IMR-90 (cell line): ENCODE measurements at regions not wholly inside any gene's neighbourhood (a gene's known extent, or its start where the extent isn't known, plus 50 kb on each side); places are given as distances from the start of the nearest gene placed in this dataset.

Source experiments
- ATAC-seq: fragments of 200-7000 bp; cut with Tn5 transposase; 2 replicates; pipeline ENCODE4 v1.9.1; 2020; ENCODE audit warnings: low read depth, mild to moderate bottlenecking, moderate library complexity
- BruUV-seq: library from RNA; stranded (reverse); fragments of 400-500 nt; replicated peaks from 2 replicates; lab custom pipeline; 2021; lab: Mats Ljungman, UMichigan
- CTCF ChIA-PET: fragments of 300-600 bp; formaldehyde crosslinking; extraction: SDS; loops from one replicate; lab custom pipeline; 2021; ENCODE audit warnings: antibody characterized with exemption; lab: Yijun Ruan, JAX
- POLR2A ChIA-PET: fragments of 300-600 bp; sonication (Branson Sonifier 250); formaldehyde crosslinking; loops from one replicate; lab custom pipeline; 2022; ENCODE audit warnings: antibody characterized with exemption; ENCODE audit not compliant: unreplicated experiment; lab: Charles Lee
- DNase-seq: peaks from one replicate; pipeline ENCODE4 v3.0.0; 2013
- H2AFZ ChIP-seq: replicated peaks from 2 replicates; pipeline ENCODE3; 2013; ENCODE audit warnings: low read length, mild to moderate bottlenecking; ENCODE audit not compliant: poor library complexity
- H2AK5ac ChIP-seq: 2 replicates; pipeline ENCODE4 v1.6.1; 2013; ENCODE audit warnings: low read depth, low read length, inconsistent platforms
- H2AK9ac ChIP-seq: replicated peaks from 2 replicates; pipeline ENCODE3; 2013; ENCODE audit warnings: mild to moderate bottlenecking, low read depth, low read length, moderate library complexity; ENCODE audit not compliant: poor library complexity
- H2BK120ac ChIP-seq: 2 replicates; pipeline ENCODE4 v1.6.1; 2013; ENCODE audit warnings: low read depth, low read length, inconsistent platforms
- H2BK15ac ChIP-seq: 3 replicates; pipeline ENCODE4 v1.6.1; 2013; ENCODE audit warnings: low read depth, low read length, inconsistent platforms
- H2BK20ac ChIP-seq: 2 replicates; pipeline ENCODE4 v1.6.1; 2013; ENCODE audit warnings: low read depth, mild to moderate bottlenecking, inconsistent platforms, low read length, moderate library complexity
- H2BK5ac ChIP-seq: 2 replicates; pipeline ENCODE4 v1.6.1; 2013; ENCODE audit warnings: mild to moderate bottlenecking, low read depth, low read length, inconsistent platforms; ENCODE audit not compliant: poor library complexity, severe bottlenecking
- H3K14ac ChIP-seq: replicated peaks from 2 replicates; pipeline ENCODE4 v1.6.1; 2013; ENCODE audit warnings: low read depth, low read length, inconsistent platforms
- H3K18ac ChIP-seq: 2 replicates; pipeline ENCODE4 v1.6.1; 2013; ENCODE audit warnings: low read depth, low read length, control low read depth
- H3K23ac ChIP-seq: 2 replicates; pipeline ENCODE4 v1.6.1; 2013; ENCODE audit warnings: low read depth, low read length, inconsistent platforms
- H3K27ac ChIP-seq: 2 replicates; pipeline ENCODE4 v1.5.1; 2013; ENCODE audit warnings: mild to moderate bottlenecking, control low read depth, low read length; ENCODE audit not compliant: insufficient read depth
- H3K27me3 ChIP-seq: 2 replicates; pipeline ENCODE4 v1.6.1; 2013; ENCODE audit warnings: low read length; ENCODE audit not compliant: control insufficient read depth, insufficient read depth
- H3K36me3 ChIP-seq: 2 replicates; pipeline ENCODE4 v1.6.1; 2013; ENCODE audit warnings: low read length, mixed read lengths; ENCODE audit not compliant: control insufficient read depth, insufficient read depth
- H3K4ac ChIP-seq: 2 replicates; pipeline ENCODE4 v1.6.1; 2013; ENCODE audit warnings: low read depth, low read length, inconsistent platforms
- H3K4me1 ChIP-seq: 2 replicates; pipeline ENCODE4 v1.6.1; 2013; ENCODE audit warnings: low read length, mixed read lengths; ENCODE audit not compliant: control insufficient read depth, insufficient read depth
- H3K4me2 ChIP-seq: 2 replicates; pipeline ENCODE4 v1.6.1; 2013; ENCODE audit warnings: low read depth, mild to moderate bottlenecking, control low read depth, low read length, moderate library complexity
- H3K4me3 ChIP-seq: 2 replicates; pipeline ENCODE4 v1.5.1; 2013; ENCODE audit warnings: low read depth, mild to moderate bottlenecking, control low read depth, low read length, moderate library complexity; ENCODE audit not compliant: insufficient read depth
- H3K56ac ChIP-seq: 2 replicates; pipeline ENCODE4 v1.6.1; 2013; ENCODE audit warnings: low read length, inconsistent platforms; ENCODE audit not compliant: insufficient read depth; ENCODE audit errors: extremely low read depth
- H3K79me1 ChIP-seq, 2 experiments: 2 replicates each; pipeline ENCODE4 v1.6.1; 2013; ENCODE audit warnings: low read length in 2 of 2, inconsistent platforms in 1 of 2, low read depth in 1 of 2
- H3K9ac ChIP-seq: 2 replicates; pipeline ENCODE4 v1.6.1; 2013; ENCODE audit warnings: low read depth, low read length, control low read depth
- H3K9me1 ChIP-seq: 2 replicates; pipeline ENCODE4 v1.6.1; 2013; ENCODE audit warnings: low read length, inconsistent platforms; ENCODE audit not compliant: insufficient read depth
- H3K9me3 ChIP-seq: 2 replicates; pipeline ENCODE4 v1.6.1; 2013; ENCODE audit warnings: low read length; ENCODE audit not compliant: control insufficient read depth, insufficient read depth
- H4K20me1 ChIP-seq: 2 replicates; pipeline ENCODE4 v1.6.1; 2013; ENCODE audit warnings: low read length, inconsistent platforms; ENCODE audit not compliant: insufficient read depth
- H4K5ac ChIP-seq: 2 replicates; pipeline ENCODE4 v1.6.1; 2013; ENCODE audit warnings: mild to moderate bottlenecking, low read depth, low read length, control low read depth
- H4K8ac ChIP-seq, 2 experiments: 2 replicates each; pipeline ENCODE4 v1.6.1; 2013; ENCODE audit warnings: low read depth in 2 of 2, low read length in 2 of 2, control low read depth in 1 of 2, inconsistent platforms in 1 of 2
- H4K91ac ChIP-seq: 2 replicates; pipeline ENCODE4 v1.6.1; 2013; ENCODE audit warnings: low read depth, low read length, inconsistent platforms; ENCODE audit not compliant: insufficient read depth
- BHLHE40 ChIP-seq: fragments of 150-350 bp; IDR thresholded peaks from 2 replicates; pipeline ENCODE4 v1.6.1; 2016; ENCODE audit warnings: mild to moderate bottlenecking, low read depth, low read length
- CEBPB ChIP-seq: IDR thresholded peaks from 2 replicates; pipeline ENCODE4 v1.6.1; 2012; ENCODE audit warnings: low read depth, low read length, improper control_type of control experiment
- CHD1 ChIP-seq: IDR thresholded peaks from 2 replicates; pipeline ENCODE4 v1.6.1; 2012; ENCODE audit warnings: low read depth, low read length, improper control_type of control experiment
- CTCF ChIP-seq: conservative IDR thresholded peaks from 2 replicates; pipeline ENCODE4 v1.5.1; 2012; ENCODE audit warnings: mild to moderate bottlenecking, low read depth, low read length, improper control_type of control experiment
- ELK1 ChIP-seq: fragments of 150-350 bp; IDR thresholded peaks from 2 replicates; pipeline ENCODE4 v1.6.1; 2016; ENCODE audit warnings: low read depth, mild to moderate bottlenecking, low read length, moderate library complexity, borderline replicate concordance
- FOS ChIP-seq: fragments of 150-350 bp; IDR thresholded peaks from 2 replicates; pipeline ENCODE4 v1.6.1; 2016; ENCODE audit warnings: low read depth, low read length
- MAFK ChIP-seq: IDR thresholded peaks from 2 replicates; pipeline ENCODE4 v1.6.1; 2012; ENCODE audit warnings: low read depth, low read length, improper control_type of control experiment
- MAZ ChIP-seq: IDR thresholded peaks from 2 replicates; pipeline ENCODE4 v1.6.1; 2012; ENCODE audit warnings: low read depth, mild to moderate bottlenecking, low read length, improper control_type of control experiment, moderate library complexity, borderline replicate concordance
- MXI1 ChIP-seq: IDR thresholded peaks from 2 replicates; pipeline ENCODE4 v1.6.1; 2012; ENCODE audit warnings: low read depth, mild to moderate bottlenecking, low read length, moderate library complexity, borderline replicate concordance
- NFE2L2 ChIP-seq: fragments of 150-350 bp; IDR thresholded peaks from 2 replicates; pipeline ENCODE4 v1.6.1; 2016; ENCODE audit warnings: low read depth, mild to moderate bottlenecking, low read length
- POLR2A ChIP-seq: IDR thresholded peaks from 2 replicates; pipeline ENCODE4 v1.6.1; 2012; ENCODE audit warnings: mild to moderate bottlenecking, low read depth, low read length
- RAD21 ChIP-seq: IDR thresholded peaks from 2 replicates; pipeline ENCODE4 v1.6.1; 2012; ENCODE audit warnings: low read length, improper control_type of control experiment
- RCOR1 ChIP-seq: IDR thresholded peaks from 2 replicates; pipeline ENCODE4 v1.6.1; 2012; ENCODE audit warnings: mild to moderate bottlenecking, low read length, improper control_type of control experiment; ENCODE audit not compliant: insufficient replicate concordance
- RFX5 ChIP-seq: IDR thresholded peaks from 2 replicates; pipeline ENCODE4 v1.8.0; 2012; ENCODE audit warnings: low read depth, mild to moderate bottlenecking, low read length, moderate library complexity
- SMC3 ChIP-seq: fragments of 150-350 bp; IDR thresholded peaks from 2 replicates; pipeline ENCODE4 v1.6.1; 2016; ENCODE audit warnings: low read depth, mild to moderate bottlenecking, antibody characterized with exemption, low read length, moderate library complexity
- USF2 ChIP-seq: fragments of 150-350 bp; IDR thresholded peaks from 2 replicates; pipeline ENCODE4 v1.6.1; 2017; ENCODE audit warnings: mild to moderate bottlenecking, antibody characterized with exemption, low read length, low read depth
- WGBS, 2 experiments: methylation state at CpG; one replicate each; pipeline versions ENCODE4 v1.1.5 to v1.1.7; 2013; ENCODE audit warnings: missing lambda C conversion rate in 2 of 2; ENCODE audit not compliant: insufficient read length in 1 of 2; ENCODE audit errors: extremely low coverage in 2 of 2; 5-methylcytosine and 5-hydroxymethylcytosine counted together
- dilution Hi-C: fragments of 300-500 bp; cut with HindIII; formaldehyde crosslinking; loops from one replicate; pipeline ENCODE4 v1.14.3; 2018; ENCODE audit warnings: low sequenced_read_pairs; ENCODE audit not compliant: unreplicated experiment
- in situ Hi-C: fragments of 300-500 bp; cut with MboI; formaldehyde crosslinking; loops from 3 replicates; pipeline ENCODE4 v1.14.3; 2019; ENCODE audit warnings: low sequenced_read_pairs, inconsistent platforms, mixed read lengths
- intact Hi-C: fragments of 100-400 bp; cut with micrococcal nuclease; formaldehyde crosslinking; loops from 2 replicates; pipeline ENCODE4 v1.10.0; 2022

- CTCF ChIA-PET: no interaction called here
- Histone ChIP-seq H3K18ac (no peak overlapping the region), H3K4me1 (no peaks in the 10 kb centered on the region), H2AK5ac (no peak overlapping the region), H4K5ac (no peak overlapping the region), H3K9ac (no peak overlapping the region), H3K56ac (no peak overlapping the region), H3K4me3 (no peak overlapping the region), H4K91ac (no peak overlapping the region), H2BK20ac (no peak overlapping the region), H3K9me1 (no peaks in the 10 kb centered on the region), H2BK15ac (no peak overlapping the region), H3K14ac (no peak overlapping the region), H3K9me3 (peaks cover 3% of the 10 kb centered on the region; the same call in 1 of the 2 replicates), H2BK5ac (no peak overlapping the region), H3K23ac (no peak overlapping the region), H3K79me1 (no peaks in the 10 kb centered on the region), H2AFZ (no peak overlapping the region), H2BK120ac (no peak overlapping the region), H3K27ac (no peak overlapping the region), H3K4ac (no peak overlapping the region), H3K27me3 (no peaks in the 10 kb centered on the region), H3K4me2 (no peak overlapping the region), H4K8ac (no peak overlapping the region), H3K36me3 (no peaks in the 10 kb centered on the region), H2AK9ac (no peak overlapping the region), H4K20me1 (no peaks in the 10 kb centered on the region)
- POLR2A ChIA-PET: no interaction called here
- DNase-seq (no peak), ATAC-seq (no peak)
- dilution Hi-C loops: no loop called here
- no peak for TF ChIP-seq USF2
- no peak for TF ChIP-seq SMC3
- no peak for TF ChIP-seq POLR2A
- no peak for TF ChIP-seq MAZ
- TF ChIP-seq CHD1: no peak
- TF ChIP-seq FOS: no peak
- TF ChIP-seq MXI1: no peak
- no peak for TF ChIP-seq BHLHE40
- TF ChIP-seq ELK1: no peak
- no peak for TF ChIP-seq NFE2L2
- TF ChIP-seq CTCF: no peak
- TF ChIP-seq MAFK: no peak
- TF ChIP-seq RFX5: no peak
- no peak for TF ChIP-seq RCOR1
- no peak for TF ChIP-seq CEBPB
- no peak for TF ChIP-seq RAD21
- in situ Hi-C loops: no loop called here
- intact Hi-C loops: no loop called here
- no TSS peak for BruUV-seq
- WGBS, 2 experiments: no CpG with 5 or more reads among the region's 2 CpGs
Measured at GRCh38 chr9:1411826-1412225, 361.7 kb downstream of the DMRT2 start.
